COLO668 (cell line): ENCODE measurements at regions not wholly inside any gene's neighbourhood (a gene's known extent, or its start where the extent isn't known, plus 50 kb on each side); places are given as distances from the start of the nearest gene placed in this dataset.

Experiments
- DNase-seq: peaks from one replicate; lab custom pipeline; 2025; ENCODE audit not compliant: unreplicated experiment; lab: John Stamatoyannopoulos, UW

GRCh38 chr14:101002738-101003137 lies 99.2 kb upstream of the RTL1 start:
- no peak for DNase-seq

GRCh38 chr14:101004176-101004575 lies 100.7 kb upstream of the RTL1 start:
- DNase-seq: no peak

- no peak for DNase-seq
Measured at GRCh38 chr14:101004954-101005353, 101.4 kb upstream of the RTL1 start.

- DNase-seq: no peak
Measured at GRCh38 chr14:101005447-101005846, 101.9 kb upstream of the RTL1 start.

GRCh38 chr14:101006008-101006407 lies 102.5 kb upstream of the RTL1 start:
- DNase-seq: no peak

GRCh38 chr14:101007004-101007614 lies 103.6 kb upstream of the RTL1 start:
- DNase-seq: no peak

- DNase-seq: no peak
Measured at GRCh38 chr14:101007765-101008164, 104.2 kb upstream of the RTL1 start.

GRCh38 chr14:101008196-101008595 lies 104.7 kb upstream of the RTL1 start:
- no peak for DNase-seq

- DNase-seq: no peak
Measured at GRCh38 chr14:101008631-101009336, 105.3 kb upstream of the RTL1 start.

GRCh38 chr14:101009531-101009930 lies 106.0 kb upstream of the RTL1 start:
- no peak for DNase-seq

- DNase-seq: no peak
Measured at GRCh38 chr14:101010293-101010692, 106.8 kb upstream of the RTL1 start.

GRCh38 chr14:101010835-101011234 lies 107.3 kb upstream of the RTL1 start:
- DNase-seq: no peak

- DNase-seq: no peak
Measured at GRCh38 chr14:101017209-101017608, 113.7 kb upstream of the RTL1 start.

GRCh38 chr14:101017806-101018560 lies 114.5 kb upstream of the RTL1 start:
- DNase-seq: no peak

GRCh38 chr14:101018561-101019290 lies 115.2 kb upstream of the RTL1 start:
- DNase-seq: no peak

- no peak for DNase-seq
Measured at GRCh38 chr14:101019541-101019940, 116.0 kb upstream of the RTL1 start.

- DNase-seq: no peak
Measured at GRCh38 chr14:101019990-101020710, 116.6 kb upstream of the RTL1 start.

- DNase-seq: no peak
Measured at GRCh38 chr14:101020834-101021370, 117.4 kb upstream of the RTL1 start.

GRCh38 chr14:101022121-101022520 lies 118.6 kb upstream of the RTL1 start:
- no peak for DNase-seq

- DNase-seq: no peak
Measured at GRCh38 chr14:101022916-101023435, 119.5 kb upstream of the RTL1 start.
